ENCODE measurements at regions not wholly inside any gene's neighbourhood (a gene's known extent, or its start where the extent isn't known, plus 50 kb on each side); places are given as distances from the start of the nearest gene placed in this dataset.

DNA sequence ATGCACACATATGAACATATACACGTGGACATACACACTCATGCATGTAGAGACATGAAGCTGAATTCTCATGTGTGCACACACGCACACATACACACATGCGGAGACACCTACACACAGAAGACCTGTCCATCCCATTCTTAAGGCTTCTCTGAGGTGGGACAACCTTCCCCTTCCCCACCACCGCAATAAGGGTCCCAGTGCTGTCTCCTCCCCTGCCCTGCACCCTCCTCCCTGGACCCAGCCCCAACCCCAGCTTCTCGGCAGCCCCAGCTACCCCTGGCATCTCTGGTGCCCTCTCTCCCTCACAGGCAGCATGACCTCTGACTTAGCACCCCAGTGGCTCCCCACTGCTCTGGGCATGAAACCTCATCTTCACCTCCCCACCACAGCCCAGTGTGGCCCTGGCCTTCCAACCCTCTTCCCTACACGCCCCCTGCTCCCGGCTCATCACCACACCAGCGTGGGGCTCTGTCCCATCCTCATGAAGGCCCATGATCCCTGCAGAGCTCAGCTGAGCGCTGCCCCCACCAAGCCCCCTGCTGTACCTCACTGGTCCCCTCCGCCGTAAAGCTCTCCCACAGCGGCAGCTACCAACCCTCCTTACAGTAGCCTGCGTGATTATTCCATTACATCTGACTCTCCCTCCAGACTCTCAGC is 204.1 kb upstream of the ZNF536 start:
- TF ChIP-seq GATA2 (IDR thresholded peaks at IDR 0.05; ENCODE audit: low read depth, low read length) (no peak), GATA3 (IDR thresholded peaks at IDR 0.05; ENCODE audit: low read depth, low read length) (no peak)

DNA sequence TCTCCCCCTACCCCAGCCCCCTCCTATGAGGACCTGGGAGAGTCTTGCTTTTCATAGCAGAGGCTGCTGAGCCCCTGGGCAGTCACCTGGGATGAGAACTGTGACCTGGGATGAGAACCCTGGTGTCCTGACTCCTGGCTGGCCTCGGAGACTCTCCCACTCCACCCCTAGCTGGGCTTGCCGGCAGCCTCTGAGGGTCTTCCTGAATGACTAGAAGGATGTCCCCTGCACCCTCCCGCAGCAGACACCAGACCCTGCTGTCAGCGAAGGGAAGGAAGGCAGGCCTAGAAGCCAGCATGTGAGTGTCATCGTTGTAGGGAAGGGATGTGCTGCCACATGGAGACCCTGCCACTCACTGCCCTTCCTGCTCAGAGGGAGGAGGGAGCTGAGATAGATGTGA is 203.4 kb upstream of the ZNF536 start:
- TF ChIP-seq GATA2 (IDR thresholded peaks at IDR 0.05; ENCODE audit: low read depth, low read length) (no peak), GATA3 (IDR thresholded peaks at IDR 0.05; ENCODE audit: low read depth, low read length) (no peak)

DNA sequence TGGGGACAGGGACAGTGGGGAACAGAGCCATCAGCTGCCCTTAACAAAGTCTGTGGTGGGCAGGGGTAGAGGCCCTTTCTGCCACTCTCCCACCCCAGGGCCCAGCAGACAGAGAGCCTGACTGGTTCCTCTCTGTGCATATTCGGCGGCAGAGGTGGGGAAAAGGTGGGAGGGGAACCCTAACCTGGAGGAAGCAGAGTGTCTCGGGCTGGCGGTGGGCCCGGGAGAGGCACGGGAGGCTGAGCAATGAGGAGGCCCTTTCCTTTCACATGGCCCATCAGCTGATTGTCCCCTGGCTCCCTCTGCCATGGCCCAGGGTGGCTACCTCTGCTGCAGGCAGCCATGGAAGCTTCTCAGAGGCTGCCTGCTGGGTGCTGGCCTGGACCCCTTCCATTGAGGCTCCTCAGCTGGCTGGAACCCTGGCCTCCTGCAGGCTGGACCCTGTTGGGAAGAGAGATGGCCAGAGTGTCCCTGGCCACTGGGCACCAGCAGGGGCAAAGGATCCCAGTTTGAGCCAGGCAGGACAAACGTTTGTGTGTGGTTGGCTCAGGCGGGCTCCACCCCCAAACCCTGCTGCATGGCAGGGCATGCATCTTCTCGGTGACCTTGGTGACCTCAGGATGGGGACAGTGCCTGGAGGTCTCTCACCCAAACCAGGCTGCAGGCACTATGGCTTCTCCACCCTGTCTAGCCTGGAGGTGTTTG is 202.8 kb upstream of the ZNF536 start:
- no peak for TF ChIP-seq GATA2 (IDR thresholded peaks at IDR 0.05; ENCODE audit: low read depth, low read length)
- no peak for TF ChIP-seq GATA3 (IDR thresholded peaks at IDR 0.05; ENCODE audit: low read depth, low read length)

DNA sequence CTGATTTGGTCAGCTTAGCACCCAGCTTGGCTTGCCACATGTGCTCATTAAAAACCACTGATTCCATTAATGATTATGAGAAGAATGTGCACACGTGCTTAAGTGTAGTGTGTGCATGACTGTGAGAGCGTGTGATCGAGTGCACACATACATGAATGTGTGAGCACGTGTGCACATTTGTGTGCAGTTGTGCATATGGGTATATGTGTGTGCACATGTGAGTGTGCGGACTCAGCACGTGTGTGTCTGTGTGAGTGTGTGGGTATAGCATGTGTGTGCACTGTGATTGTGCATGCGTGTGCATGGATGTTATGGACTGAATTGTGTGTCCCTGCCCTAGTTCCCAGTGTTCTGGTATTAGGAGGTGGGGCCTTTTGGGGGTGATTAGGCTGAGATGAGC is 202.1 kb upstream of the ZNF536 start:
- no peak for TF ChIP-seq GATA3 (IDR thresholded peaks at IDR 0.05; ENCODE audit: low read depth, low read length)
- no peak for TF ChIP-seq GATA2 (IDR thresholded peaks at IDR 0.05; ENCODE audit: low read depth, low read length)

DNA sequence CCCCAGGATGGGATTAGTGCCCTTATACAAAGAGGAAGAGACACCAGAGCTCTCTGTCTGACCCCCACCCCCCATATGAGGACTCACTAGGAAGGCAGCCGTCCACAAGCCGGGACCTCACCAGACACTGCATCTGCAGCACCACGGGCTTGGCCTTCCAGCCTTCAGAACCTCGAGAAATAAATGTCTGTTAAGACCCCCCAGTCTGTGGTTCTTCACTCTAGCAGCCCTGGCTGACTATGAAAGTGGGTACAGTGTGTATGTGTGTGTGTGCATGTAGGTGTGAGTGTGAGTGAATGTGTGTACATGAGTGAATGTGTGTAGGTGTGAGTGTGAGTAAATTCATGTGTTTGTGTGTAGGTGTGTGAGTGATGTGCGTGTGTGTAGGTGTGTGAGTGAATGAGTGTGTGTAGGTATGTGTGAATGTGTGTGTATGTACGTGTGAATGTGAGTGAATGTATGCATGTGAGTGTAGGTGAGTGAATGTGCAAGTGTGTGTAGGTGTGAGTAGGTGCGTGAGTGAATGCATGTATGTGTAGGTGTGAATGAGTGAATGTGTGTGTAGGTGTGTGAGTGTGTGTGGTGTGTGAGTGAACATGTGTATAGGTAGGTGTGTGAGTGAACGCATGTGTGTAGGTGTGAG is 201.6 kb upstream of the ZNF536 start:
- TF ChIP-seq GATA2 (IDR thresholded peaks at IDR 0.05; ENCODE audit: low read depth, low read length) (no peak), GATA3 (IDR thresholded peaks at IDR 0.05; ENCODE audit: low read depth, low read length) (no peak)

DNA sequence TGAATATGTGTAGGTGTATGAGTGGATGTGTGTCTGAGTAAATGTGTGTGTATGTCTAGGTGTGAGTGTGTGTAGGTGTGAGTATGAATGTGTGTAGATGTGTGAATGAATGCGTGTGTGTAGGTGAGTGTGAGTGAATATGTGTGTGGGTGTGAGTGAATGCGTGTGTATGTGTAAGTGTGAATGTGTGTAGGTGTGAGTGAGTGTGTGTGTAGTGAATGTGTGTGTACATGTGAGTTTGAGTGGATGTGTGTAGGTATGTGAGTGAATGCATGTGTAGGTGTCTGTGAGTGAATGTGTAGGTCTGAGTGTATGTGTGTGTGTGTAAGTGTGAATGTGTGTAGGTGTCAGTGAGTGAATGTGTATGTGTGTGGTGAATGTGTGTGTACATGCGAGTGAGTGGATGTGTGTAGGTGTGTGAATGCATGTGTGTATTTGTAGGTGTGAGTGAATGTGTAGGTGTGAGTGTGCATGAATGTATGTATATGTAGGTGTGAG is 201.0 kb upstream of the ZNF536 start:
- TF ChIP-seq GATA3 (IDR thresholded peaks at IDR 0.05; ENCODE audit: low read depth, low read length) (no peak), GATA2 (IDR thresholded peaks at IDR 0.05; ENCODE audit: low read depth, low read length) (no peak)

DNA sequence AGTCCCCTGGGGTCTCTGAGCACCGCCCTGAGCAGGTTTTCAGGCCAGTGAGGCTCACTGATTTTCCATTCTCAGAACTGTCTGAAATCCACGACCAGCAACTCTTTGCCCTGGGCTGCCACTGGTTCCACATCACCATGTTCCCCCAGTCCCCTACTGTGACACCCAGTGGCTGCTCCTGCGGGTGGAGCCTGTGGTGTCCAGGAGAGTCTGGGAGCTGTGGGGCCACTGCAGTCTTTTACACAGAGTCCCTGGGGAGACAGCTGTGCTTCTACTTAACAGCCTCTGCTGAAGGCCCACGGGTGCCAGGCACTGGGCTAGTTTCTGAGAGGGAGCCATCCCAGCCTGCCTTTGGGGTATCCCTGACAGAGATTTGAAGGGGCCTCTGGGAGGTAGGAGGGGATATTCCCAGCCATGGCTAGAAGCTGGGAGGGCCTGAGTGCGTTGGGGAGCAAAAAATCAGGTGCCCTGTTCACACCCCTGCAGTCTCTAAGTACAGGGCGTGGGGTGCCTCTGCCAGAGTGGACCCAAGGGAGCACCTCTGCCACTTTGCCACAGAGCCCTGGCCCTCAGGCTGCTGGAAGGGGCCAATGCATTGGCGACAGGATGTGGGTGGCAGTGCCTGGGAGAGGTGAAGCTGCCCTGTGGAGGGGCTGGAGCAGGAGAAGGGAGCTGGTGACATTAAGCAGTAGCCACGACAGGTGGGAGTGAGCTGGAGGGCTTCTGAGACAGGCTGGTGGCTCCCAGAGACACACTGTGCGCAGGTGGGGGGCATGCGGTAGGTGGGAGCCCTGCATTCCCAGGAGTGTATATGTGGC is 200.2 kb upstream of the ZNF536 start:
- no peak for TF ChIP-seq GATA3 (IDR thresholded peaks at IDR 0.05; ENCODE audit: low read depth, low read length)

DNA sequence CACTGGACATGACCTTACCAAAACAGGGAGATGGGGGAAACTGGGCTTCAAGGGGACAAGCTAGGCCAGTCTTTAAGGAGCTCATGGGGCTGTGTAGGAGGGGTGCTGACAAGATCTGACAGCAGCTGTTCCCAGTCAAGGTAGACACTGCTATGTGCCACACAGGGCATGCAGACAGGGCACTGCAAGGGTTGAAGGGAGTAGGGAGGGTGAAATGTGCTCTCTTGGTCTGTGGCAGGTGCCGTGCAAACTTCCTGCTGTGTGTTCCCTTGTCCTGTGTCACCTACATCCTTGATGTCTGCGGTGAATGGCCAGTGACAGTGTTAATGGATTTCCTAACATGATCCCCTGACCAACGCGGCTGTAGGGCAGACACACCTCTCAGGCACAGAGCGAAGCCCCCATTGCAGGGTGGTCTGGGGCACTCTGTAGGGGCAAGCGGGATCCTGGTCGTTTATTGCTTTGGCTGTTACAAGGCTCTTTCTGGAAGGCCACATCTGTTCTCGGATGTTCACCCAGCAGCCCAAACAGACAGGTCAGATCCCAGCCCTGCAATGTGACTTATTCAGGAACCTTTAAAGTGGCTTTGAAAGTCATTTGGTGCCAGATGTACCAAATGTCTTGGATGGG is 199.5 kb upstream of the ZNF536 start:
- TF ChIP-seq GATA2 (IDR thresholded peaks at IDR 0.05; ENCODE audit: low read depth, low read length), result no peak
- no peak for TF ChIP-seq GATA3 (IDR thresholded peaks at IDR 0.05; ENCODE audit: low read depth, low read length)

DNA sequence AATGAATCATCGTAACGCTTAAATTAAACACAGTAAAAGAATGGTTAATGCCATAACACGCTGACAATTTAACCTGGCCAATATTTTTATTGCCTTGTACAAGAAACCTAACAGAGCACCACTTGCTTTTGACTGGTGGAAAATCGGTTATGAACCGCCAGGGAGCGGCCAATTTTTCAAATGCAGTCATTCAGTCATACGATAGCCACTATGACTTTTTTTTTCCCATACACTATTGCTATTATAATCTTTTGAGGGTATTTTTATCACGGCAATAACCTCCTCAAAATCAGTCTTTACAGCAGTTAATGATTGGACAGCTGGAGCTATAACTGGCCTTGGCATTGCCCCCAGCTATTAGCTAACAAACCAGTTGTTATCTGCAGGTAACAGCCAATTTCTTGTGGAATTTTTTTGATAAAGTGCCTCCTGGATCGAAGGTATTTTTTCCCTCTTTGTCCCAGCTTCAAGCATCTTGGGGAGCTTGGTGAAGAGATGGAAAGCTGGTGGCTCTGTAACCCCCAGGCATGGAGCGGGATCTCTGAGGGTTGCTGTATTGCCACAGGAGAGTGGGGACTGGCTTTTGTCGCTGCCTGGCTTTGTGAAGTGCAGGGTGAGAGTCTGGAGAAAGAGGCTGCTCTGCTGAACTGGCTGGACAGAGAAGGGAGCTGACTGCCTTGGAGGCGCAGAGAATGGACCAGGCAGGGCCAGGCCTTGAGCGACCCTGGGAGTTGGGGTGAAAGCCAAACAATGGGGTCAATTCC is 198.4 kb upstream of the ZNF536 start:
- TF ChIP-seq GATA2 (IDR thresholded peaks at IDR 0.05; ENCODE audit: low read depth, low read length), result no peak
- no peak for TF ChIP-seq GATA3 (IDR thresholded peaks at IDR 0.05; ENCODE audit: low read depth, low read length)

GRCh38 chr19:30174357-30174645 is 197.9 kb upstream of the ZNF536 start:
- TF ChIP-seq GATA3 (IDR thresholded peaks at IDR 0.05; ENCODE audit: low read depth, low read length) (no peak), GATA2 (IDR thresholded peaks at IDR 0.05; ENCODE audit: low read depth, low read length) (no peak)

DNA sequence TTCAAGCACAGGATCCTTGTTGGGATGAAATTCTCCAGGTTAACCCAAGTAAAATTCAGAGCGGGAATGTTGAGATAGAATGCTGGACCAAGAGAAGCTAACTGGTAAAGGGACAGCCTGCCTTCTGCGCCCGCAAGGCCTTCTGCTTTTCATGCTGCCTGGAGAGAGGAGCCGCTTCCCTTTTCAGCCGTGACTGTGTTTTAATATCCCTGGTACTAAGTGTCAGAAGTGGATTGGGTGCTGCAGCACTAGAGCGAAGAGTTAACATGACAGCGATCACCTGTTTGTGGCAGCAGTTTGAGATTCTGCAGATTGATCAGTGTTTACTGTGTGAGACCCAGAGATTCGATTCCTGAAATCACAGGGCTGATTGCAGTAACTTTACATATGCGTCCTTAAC is 197.4 kb upstream of the ZNF536 start:
- no peak for TF ChIP-seq GATA3 (IDR thresholded peaks at IDR 0.05; ENCODE audit: low read depth, low read length)
- no peak for TF ChIP-seq GATA2 (IDR thresholded peaks at IDR 0.05; ENCODE audit: low read depth, low read length)

DNA sequence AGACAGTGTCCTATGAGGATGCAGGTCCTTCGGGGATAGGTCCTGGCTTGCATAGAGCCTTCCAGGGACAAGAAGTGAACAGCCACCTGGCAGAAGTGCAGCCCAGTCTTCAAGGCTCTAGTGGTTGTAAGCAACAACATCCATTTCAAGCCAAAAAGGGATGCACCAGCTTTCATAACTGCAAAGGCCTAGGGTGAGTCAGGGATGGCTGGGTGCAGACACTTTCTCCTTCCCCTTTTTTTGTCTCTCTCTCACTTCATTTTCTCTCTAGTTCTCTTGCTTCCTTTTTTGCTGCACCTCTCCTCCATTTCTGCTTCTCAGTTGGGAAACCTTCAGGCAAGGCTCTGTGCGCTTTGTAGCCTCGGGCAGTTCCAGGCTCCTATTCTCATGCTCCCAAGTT is 196.2 kb upstream of the ZNF536 start:
- TF ChIP-seq GATA3 (IDR thresholded peaks at IDR 0.05; ENCODE audit: low read depth, low read length) (no peak), GATA2 (IDR thresholded peaks at IDR 0.05; ENCODE audit: low read depth, low read length) (no peak)

DNA sequence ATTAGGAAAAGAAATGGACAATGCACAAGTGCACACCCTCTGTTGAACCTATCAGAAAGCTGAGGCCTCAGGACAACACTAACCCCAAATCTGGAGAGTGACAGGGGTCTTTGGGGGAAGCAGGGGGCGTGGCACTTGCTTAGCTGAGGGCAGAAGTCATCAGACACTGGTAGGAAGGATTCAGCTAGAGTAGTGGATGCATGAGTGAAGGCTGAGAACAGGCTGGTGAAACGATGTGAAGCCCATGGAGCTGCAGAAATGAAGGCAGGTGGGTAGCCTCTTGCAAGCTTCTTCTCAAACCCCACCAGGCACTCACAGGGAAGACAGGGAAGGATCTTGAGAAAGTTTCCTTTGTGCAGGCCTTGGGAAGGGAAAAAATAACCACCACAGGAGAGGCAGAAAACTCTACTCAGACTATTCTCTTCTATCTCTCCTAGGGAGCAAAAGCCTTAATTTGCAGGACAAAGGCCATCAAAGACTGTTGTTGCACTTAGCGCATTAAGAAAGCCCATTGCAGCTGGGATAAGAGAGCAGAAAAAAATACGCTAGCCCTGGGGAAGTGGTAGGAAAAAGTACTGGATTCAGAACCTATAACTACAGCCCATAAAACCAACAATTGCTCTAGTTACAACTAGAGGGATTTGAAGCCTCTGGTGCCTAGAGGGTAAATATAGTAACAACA is 193.3 kb upstream of the ZNF536 start:
- TF ChIP-seq GATA2 (IDR thresholded peaks at IDR 0.05; ENCODE audit: low read depth, low read length) (no peak), GATA3 (IDR thresholded peaks at IDR 0.05; ENCODE audit: low read depth, low read length) (no peak)

Data from SH-SY5Y (cell line).